ENCODE measurements at regions not wholly inside any gene's neighbourhood (a gene's known extent, or its start where the extent isn't known, plus 50 kb on each side); places are given as distances from the start of the nearest gene placed in this dataset.

DNA sequence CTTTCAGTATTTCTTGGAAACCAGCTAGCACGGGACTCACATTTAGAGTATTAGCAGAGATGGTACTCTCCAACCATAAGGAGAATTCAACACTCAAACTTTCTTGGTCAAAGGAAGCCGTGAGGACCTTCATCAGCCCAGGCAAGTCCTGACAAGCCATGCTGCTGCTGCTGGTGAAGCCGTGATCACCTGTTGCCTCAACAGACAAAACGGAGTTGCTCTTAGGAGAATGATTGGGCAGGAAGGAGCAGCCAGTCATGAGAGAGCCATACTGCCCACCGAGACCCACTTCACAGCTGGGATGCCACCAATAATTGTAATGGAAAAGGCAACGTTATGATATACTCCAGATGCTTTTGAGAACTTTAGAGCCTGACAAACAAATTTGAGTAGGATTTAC lies 60.8 kb upstream of the PLPP4 start:
- TF ChIP-seq, protein P1, sequence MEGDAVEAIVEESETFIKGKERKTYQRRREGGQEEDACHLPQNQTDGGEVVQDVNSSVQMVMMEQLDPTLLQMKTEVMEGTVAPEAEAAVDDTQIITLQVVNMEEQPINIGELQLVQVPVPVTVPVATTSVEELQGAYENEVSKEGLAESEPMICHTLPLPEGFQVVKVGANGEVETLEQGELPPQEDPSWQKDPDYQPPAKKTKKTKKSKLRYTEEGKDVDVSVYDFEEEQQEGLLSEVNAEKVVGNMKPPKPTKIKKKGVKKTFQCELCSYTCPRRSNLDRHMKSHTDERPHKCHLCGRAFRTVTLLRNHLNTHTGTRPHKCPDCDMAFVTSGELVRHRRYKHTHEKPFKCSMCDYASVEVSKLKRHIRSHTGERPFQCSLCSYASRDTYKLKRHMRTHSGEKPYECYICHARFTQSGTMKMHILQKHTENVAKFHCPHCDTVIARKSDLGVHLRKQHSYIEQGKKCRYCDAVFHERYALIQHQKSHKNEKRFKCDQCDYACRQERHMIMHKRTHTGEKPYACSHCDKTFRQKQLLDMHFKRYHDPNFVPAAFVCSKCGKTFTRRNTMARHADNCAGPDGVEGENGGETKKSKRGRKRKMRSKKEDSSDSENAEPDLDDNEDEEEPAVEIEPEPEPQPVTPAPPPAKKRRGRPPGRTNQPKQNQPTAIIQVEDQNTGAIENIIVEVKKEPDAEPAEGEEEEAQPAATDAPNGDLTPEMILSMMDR (IDR thresholded peaks at IDR 0.05): no peak
- no peak for TF ChIP-seq EP300 (IDR thresholded peaks at IDR 0.05)

Data from tibial nerve (tissue), 4 donors.